GM13976 (cell line): ENCODE measurements at regions not wholly inside any gene's neighbourhood (a gene's known extent, or its start where the extent isn't known, plus 50 kb on each side); places are given as distances from the start of the nearest gene placed in this dataset.

Experiments
- DNase-seq: peaks from one replicate; pipeline ENCODE4 v3.0.0; 2012; ENCODE audit warnings: low spot score
- CTCF ChIP-seq: IDR thresholded peaks from 2 replicates; pipeline ENCODE4 v1.5.1; 2012; ENCODE audit warnings: borderline replicate concordance, mild to moderate bottlenecking; ENCODE audit not compliant: insufficient read depth; ENCODE audit errors: extremely low read depth, missing control alignments, control extremely low read depth
- in situ Hi-C: fragments of 300-500 bp; cut with MboI; formaldehyde crosslinking; loops from one replicate; pipeline ENCODE4 v1.12.0; 2022; ENCODE audit warnings: low sequenced_read_pairs, mixed read lengths, inconsistent platforms; ENCODE audit not compliant: unreplicated experiment

GRCh38 chrX:85505801-85506200, 126.3 kb upstream of the POF1B start:
- in situ Hi-C loops: no loop called here
- TF ChIP-seq CTCF: no peak
- no peak for DNase-seq

- DNase-seq: no peak
- in situ Hi-C loops: no loop called here
- no peak for TF ChIP-seq CTCF
Measured at GRCh38 chrX:85504381-85504780, 124.9 kb upstream of the POF1B start.

- in situ Hi-C loops: no loop called here
- no peak for TF ChIP-seq CTCF
- DNase-seq: no peak
Measured at GRCh38 chrX:85503258-85504158, 124.0 kb upstream of the POF1B start.

GRCh38 chrX:85501349-85501748, 121.9 kb upstream of the POF1B start:
- in situ Hi-C loops: no loop called here
- no peak for TF ChIP-seq CTCF
- DNase-seq: no peak

GRCh38 chrX:85499400-85499799, 119.9 kb upstream of the POF1B start:
- in situ Hi-C loops: loop anchor here (25.0 kb wide), 1 partner anchor 88 kb away; no protein-coding TSS in a partner anchor
- no peak for TF ChIP-seq CTCF
- no peak for DNase-seq

GRCh38 chrX:85493821-85494220, 114.4 kb upstream of the POF1B start:
- no peak for DNase-seq
- TF ChIP-seq CTCF: no peak
- in situ Hi-C loops: loop anchor here (25.0 kb wide), 1 partner anchor 93 kb away; no protein-coding TSS in a partner anchor
